GM12864 (cell line): ENCODE measurements at regions not wholly inside any gene's neighbourhood (a gene's known extent, or its start where the extent isn't known, plus 50 kb on each side); places are given as distances from the start of the nearest gene placed in this dataset.

Experiments
- DNase-seq: peaks from one replicate; pipeline ENCODE4 v3.0.0-alpha.2; 2011; ENCODE audit warnings: low read depth
- H3K4me3 ChIP-seq: 2 replicates; pipeline ENCODE4 v1.5.1; 2011; ENCODE audit warnings: mild to moderate bottlenecking, low read depth, low read length, control low read depth
- CTCF ChIP-seq: IDR thresholded peaks from 2 replicates; pipeline ENCODE4 v1.5.1; 2011; ENCODE audit warnings: low read depth, mild to moderate bottlenecking, moderate library complexity, low read length, control low read depth, inconsistent platforms; ENCODE audit errors: missing control alignments

- TF ChIP-seq CTCF = no peak
- no peak for DNase-seq
- H3K4me3 ChIP-seq = no peak overlapping the region
These were observed 70.2 kb downstream of the RND3 start for GRCh38 chr2:150417278-150417677.

DNA sequence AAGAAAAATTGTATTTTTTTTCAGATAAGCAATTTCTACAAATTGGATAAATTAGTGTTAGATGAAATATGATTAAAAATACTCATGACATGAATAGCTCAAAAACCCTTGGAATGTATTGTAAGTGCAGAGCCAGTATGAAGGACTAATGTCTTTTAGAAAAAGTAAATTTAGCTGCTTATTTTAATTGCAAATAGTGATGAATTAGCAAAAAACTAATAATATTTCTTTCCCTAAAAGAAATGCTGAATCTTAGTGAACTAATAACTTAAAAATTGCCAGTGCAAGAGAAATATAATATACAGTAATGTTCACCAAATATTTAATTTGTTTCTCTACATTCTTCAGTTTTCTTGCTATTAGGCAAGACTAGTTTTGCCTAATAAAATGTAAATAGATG lies 72.4 kb downstream of the RND3 start:
- no peak for DNase-seq
- no peak for TF ChIP-seq CTCF
- no peak overlapping the region for H3K4me3 ChIP-seq

DNA sequence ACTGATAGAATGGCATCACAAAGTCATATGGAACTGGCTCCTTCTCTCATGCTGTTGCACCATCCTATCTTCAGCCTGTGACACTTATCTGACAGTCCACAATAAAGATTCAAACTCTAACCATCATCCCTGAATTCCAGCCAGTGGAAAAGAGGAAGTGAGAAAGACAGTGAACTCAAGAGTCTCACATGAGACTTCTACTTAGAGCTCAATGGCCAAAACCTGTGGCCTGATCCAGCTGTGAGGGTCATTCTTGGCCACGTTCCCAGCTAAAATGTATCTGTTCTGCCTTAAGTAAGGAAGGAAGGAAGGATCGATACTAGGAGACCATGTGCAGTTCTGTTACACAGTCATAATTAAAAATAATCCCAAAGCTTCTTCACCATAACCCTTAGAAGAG lies 73.6 kb downstream of the RND3 start:
- H3K4me3 ChIP-seq = no peak overlapping the region
- no peak for DNase-seq
- TF ChIP-seq CTCF = no peak

DNA sequence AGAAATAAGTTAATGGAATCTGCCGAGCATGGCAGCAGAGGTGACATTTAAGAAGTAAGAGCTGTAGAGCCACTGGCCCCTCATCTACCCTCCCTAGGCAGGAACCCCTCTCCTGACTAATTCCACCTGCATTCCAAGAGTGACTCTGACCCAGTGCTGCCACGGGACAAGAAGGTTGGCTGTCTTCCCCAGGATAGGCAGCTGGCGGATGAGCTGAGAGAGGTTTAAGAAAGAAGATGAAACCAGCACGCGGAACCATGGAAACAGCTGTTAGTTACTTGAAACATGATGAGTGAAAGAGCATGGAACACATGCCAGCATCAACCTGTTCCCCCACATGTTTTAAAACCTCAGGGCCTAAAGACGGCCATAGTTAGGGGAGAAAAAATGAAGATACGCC lies 74.1 kb downstream of the RND3 start:
- TF ChIP-seq CTCF = no peak
- no peak overlapping the region for H3K4me3 ChIP-seq
- no peak for DNase-seq

DNA sequence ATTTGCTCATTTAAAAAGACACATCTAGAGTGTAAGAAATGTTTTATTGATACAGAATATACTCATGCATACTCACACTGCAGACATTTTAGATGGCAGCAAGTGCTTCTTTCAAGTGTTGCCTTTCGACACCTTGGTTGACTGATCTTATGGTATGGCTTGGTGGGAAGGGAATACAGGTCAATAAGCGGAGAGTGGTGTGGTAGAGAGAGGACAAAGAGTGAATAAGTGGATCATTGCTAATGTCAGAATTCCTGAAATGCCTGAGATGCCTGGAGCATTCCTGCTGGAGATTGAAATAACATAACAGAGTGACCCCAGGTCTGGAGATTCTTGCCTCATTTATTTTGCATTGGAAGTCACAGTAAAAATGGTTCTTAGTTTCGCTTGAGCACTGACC lies 76.7 kb downstream of the RND3 start:
- no peak for TF ChIP-seq CTCF
- H3K4me3 ChIP-seq = no peak overlapping the region
- DNase-seq = no peak

DNA sequence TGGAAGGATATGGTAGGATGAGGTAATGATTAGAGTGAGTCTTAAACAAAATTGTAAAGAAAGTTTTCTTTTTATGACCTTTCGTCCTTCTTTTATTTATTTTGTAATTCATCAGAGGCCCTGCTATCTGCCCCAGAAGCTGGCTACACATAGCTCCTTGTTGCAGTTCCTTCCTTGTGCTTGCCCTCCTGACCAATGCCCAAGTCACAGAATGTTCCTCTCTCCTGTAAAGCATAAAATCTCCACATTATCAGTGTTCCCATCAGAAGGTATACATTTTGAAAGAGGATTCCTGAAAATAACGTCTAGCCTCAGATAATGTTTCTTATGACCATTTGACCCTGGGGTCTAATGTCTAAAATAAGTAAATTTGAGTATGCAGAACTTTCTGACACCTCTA lies 78.3 kb downstream of the RND3 start:
- DNase-seq = no peak
- no peak for TF ChIP-seq CTCF
- no peak overlapping the region for H3K4me3 ChIP-seq

GRCh38 chr2:150404147-150404546 lies 83.3 kb downstream of the RND3 start:
- H3K4me3 ChIP-seq = no peak overlapping the region
- TF ChIP-seq CTCF = no peak
- DNase-seq = no peak
